PC-3 (cell line): ENCODE measurements at regions not wholly inside any gene's neighbourhood (a gene's known extent, or its start where the extent isn't known, plus 50 kb on each side); places are given as distances from the start of the nearest gene placed in this dataset.
A peak's percentile ranks its signal among the peaks of the same experiment; 100 is the strongest.

Experiments used
- ATAC-seq: fragments of 200-7000 bp; cut with Tn5 transposase; 2 replicates; pipeline ENCODE4 v1.9.1; 2020; ENCODE audit warnings: mild to moderate bottlenecking, moderate library complexity
- BruUV-seq: library from RNA; stranded (reverse); fragments of 400-500 nt; replicated peaks from 2 replicates; lab custom pipeline; 2021; lab: Mats Ljungman, UMichigan
- CTCF ChIA-PET: fragments of 300-600 bp; sonication (Branson Sonifier 250); formaldehyde crosslinking; loops from one replicate; lab custom pipeline; 2022; ENCODE audit warnings: antibody characterized with exemption; lab: Charles Lee
- POLR2A ChIA-PET: fragments of 300-600 bp; sonication (Branson Sonifier 250); formaldehyde crosslinking; loops from one replicate; lab custom pipeline; 2022; ENCODE audit warnings: antibody characterized with exemption; ENCODE audit not compliant: unreplicated experiment; lab: Charles Lee
- DNase-seq: peaks from one replicate; pipeline ENCODE4 v3.0.0-alpha.2; 2015
- H2AFZ ChIP-seq: fragments of 300-600 bp; sonication (generic); 2 replicates; pipeline ENCODE4 v1.6.0; 2016; ENCODE audit warnings: antibody characterized with exemption, low read length
- H3F3A ChIP-seq: fragments of 300-600 bp; sonication (generic); one replicate; pipeline ENCODE4 v1.6.0; 2017; ENCODE audit warnings: antibody characterized with exemption, low read length, control low read depth, mild to moderate bottlenecking; ENCODE audit not compliant: unreplicated experiment
- H3K27ac ChIP-seq: fragments of 300-600 bp; sonication (generic); 2 replicates; pipeline ENCODE4 v1.5.1; 2016; ENCODE audit warnings: mild to moderate bottlenecking, low read length
- H3K27me3 ChIP-seq: fragments of 300-600 bp; sonication (generic); 2 replicates; pipeline ENCODE4 v1.6.1; 2016; ENCODE audit warnings: low read length, mixed read lengths
- H3K36me3 ChIP-seq: fragments of 300-600 bp; sonication (generic); 2 replicates; pipeline ENCODE4 v1.6.1; 2016; ENCODE audit warnings: low read depth, mixed run types, low read length, mixed read lengths
- H3K4me1 ChIP-seq: fragments of 300-600 bp; sonication (generic); 2 replicates; pipeline ENCODE4 v1.5.1; 2016; ENCODE audit warnings: low read length; ENCODE audit not compliant: insufficient read depth
- H3K4me2 ChIP-seq: fragments of 300-600 bp; sonication (generic); 2 replicates; pipeline ENCODE4 v1.6.0; 2016; ENCODE audit warnings: low read length
- H3K4me3 ChIP-seq: fragments of 300-600 bp; sonication (generic); 2 replicates; pipeline ENCODE4 v1.5.1; 2016; ENCODE audit warnings: mild to moderate bottlenecking, low read length, mixed read lengths
- H3K79me2 ChIP-seq: fragments of 300-600 bp; sonication (generic); 2 replicates; pipeline ENCODE4 v1.6.1; 2017; ENCODE audit warnings: low read length, mixed read lengths
- H3K9ac ChIP-seq: fragments of 300-600 bp; sonication (generic); 2 replicates; pipeline ENCODE4 v1.6.0; 2016; ENCODE audit warnings: mild to moderate bottlenecking, low read length
- H3K9me2 ChIP-seq: fragments of 300-600 bp; sonication (generic); replicated peaks from 2 replicates; pipeline ENCODE4 v1.6.1; 2016; ENCODE audit warnings: mixed run types, low read length, mixed read lengths
- H3K9me3 ChIP-seq: fragments of 300-600 bp; sonication (generic); 2 replicates; pipeline ENCODE4 v1.6.1; 2016; ENCODE audit warnings: low read length, mixed read lengths
- H4K20me1 ChIP-seq: fragments of 300-600 bp; sonication (generic); 2 replicates; pipeline ENCODE4 v1.6.1; 2016; ENCODE audit warnings: low read length, mixed read lengths
- EZH2 ChIP-seq: fragments of 300-600 bp; sonication (generic); IDR thresholded peaks from one replicate; pipeline ENCODE4 v1.6.1; 2017; ENCODE audit warnings: antibody characterized with exemption, mild to moderate bottlenecking, low read length; ENCODE audit not compliant: unreplicated experiment
- EZH2phosphoT487 ChIP-seq: fragments of 300-600 bp; sonication (generic); IDR thresholded peaks from 2 replicates; pipeline ENCODE4 v1.6.1; 2018; ENCODE audit warnings: mild to moderate bottlenecking, antibody characterized with exemption, low read length, borderline replicate concordance
- intact Hi-C: fragments of 100-400 bp; cut with micrococcal nuclease; formaldehyde crosslinking; loops from 2 replicates; pipeline ENCODE4 v1.9.0; 2023
- TF ChIP-seq, protein P1 (sequence below): fragments of 300-600 bp; sonication (generic); conservative IDR thresholded peaks from 2 replicates; pipeline ENCODE4 v1.5.1; 2017; ENCODE audit warnings: antibody characterized with exemption, low read depth, mild to moderate bottlenecking, low read length

DNA sequence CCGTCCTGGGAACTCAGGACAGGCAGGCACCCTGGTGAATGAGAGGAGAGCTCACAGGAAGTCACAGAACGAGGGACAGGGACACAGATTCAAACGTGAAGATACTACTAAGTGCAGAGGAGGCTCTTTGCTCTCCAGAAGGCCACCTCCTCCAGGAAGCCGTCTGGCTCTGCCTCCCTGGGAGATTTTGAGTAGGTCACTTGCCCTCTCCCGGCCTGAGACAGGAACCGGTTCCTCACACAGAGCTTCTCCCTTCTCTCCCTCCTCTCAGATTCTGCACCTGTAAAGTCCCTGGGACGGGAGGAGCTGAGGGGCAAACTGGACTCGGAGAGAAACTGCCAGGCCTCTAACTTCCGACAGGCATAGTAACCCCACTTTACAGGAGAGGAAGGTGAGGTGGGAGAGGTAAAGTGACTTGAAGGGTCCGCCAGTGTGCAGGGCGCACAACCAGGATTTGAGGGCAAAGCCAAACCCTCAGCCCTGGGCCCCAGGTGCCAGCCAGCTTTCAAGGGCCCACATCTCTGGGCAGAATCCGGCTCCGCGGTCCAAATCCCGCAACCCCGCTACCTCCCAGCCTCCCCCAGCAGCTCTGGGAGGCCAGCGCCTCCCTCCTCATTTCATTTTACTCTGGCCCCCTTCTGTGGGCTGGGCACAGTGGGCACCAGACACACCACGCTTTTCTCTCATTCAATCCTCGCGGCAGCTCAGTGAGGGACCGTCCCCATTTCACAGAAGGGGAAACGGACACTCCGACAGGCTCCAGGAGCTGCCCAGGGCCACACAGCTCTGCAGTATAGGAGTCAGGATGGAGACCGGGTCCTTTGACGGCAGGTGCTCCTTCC, 150.2 kb downstream of the SMAD6 start:
- intact Hi-C loops: loop anchor here (5.0 kb wide), 4 partner anchors 50 to 235 kb away; partner anchors contain the start of gene SMAD6
- H3K4me2 ChIP-seq: no peak overlapping the region
- no peaks in the 10 kb centered on the region for H3K79me2 ChIP-seq
- ChIA-PET POLR2A (interaction anchor here (0.5 to 0.6 kb wide), 2 partner anchors 10 to 62 kb away, joined by 3 to 7 read pairs; no protein-coding TSS in a partner anchor), CTCF (interaction anchor here (0.6 to 2.5 kb wide), 7 partner anchors 10 to 273 kb away, joined by 3 to 22 read pairs (median 5); partner anchors contain the start of gene SMAD6)
- ATAC-seq (no peak), DNase-seq (no peak)
- no peaks in the 10 kb centered on the region for H3K36me3 ChIP-seq
- BruUV-seq: no TSS peak
- H3K27me3 ChIP-seq: no peaks in the 10 kb centered on the region
- no peaks in the 10 kb centered on the region for H4K20me1 ChIP-seq
- peaks cover 16% of the 10 kb centered on the region for H3K4me1 ChIP-seq
- H2AFZ ChIP-seq: peak overlapping the region; percentile 62; the same call in 1 of the 2 replicates
- H3K9me2 ChIP-seq: no peaks in the 10 kb centered on the region
- H3K27ac ChIP-seq: no peak overlapping the region
- H3K4me3 ChIP-seq: no peak overlapping the region
- H3F3A ChIP-seq: no peaks in the 10 kb centered on the region
- no peaks in the 10 kb centered on the region for H3K9me3 ChIP-seq
- H3K9ac ChIP-seq: no peak overlapping the region
- TF ChIP-seq EZH2: no peak
- no peak for TF ChIP-seq EZH2phosphoT487
- TF ChIP-seq, protein P1, sequence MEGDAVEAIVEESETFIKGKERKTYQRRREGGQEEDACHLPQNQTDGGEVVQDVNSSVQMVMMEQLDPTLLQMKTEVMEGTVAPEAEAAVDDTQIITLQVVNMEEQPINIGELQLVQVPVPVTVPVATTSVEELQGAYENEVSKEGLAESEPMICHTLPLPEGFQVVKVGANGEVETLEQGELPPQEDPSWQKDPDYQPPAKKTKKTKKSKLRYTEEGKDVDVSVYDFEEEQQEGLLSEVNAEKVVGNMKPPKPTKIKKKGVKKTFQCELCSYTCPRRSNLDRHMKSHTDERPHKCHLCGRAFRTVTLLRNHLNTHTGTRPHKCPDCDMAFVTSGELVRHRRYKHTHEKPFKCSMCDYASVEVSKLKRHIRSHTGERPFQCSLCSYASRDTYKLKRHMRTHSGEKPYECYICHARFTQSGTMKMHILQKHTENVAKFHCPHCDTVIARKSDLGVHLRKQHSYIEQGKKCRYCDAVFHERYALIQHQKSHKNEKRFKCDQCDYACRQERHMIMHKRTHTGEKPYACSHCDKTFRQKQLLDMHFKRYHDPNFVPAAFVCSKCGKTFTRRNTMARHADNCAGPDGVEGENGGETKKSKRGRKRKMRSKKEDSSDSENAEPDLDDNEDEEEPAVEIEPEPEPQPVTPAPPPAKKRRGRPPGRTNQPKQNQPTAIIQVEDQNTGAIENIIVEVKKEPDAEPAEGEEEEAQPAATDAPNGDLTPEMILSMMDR: no peak

DNA sequence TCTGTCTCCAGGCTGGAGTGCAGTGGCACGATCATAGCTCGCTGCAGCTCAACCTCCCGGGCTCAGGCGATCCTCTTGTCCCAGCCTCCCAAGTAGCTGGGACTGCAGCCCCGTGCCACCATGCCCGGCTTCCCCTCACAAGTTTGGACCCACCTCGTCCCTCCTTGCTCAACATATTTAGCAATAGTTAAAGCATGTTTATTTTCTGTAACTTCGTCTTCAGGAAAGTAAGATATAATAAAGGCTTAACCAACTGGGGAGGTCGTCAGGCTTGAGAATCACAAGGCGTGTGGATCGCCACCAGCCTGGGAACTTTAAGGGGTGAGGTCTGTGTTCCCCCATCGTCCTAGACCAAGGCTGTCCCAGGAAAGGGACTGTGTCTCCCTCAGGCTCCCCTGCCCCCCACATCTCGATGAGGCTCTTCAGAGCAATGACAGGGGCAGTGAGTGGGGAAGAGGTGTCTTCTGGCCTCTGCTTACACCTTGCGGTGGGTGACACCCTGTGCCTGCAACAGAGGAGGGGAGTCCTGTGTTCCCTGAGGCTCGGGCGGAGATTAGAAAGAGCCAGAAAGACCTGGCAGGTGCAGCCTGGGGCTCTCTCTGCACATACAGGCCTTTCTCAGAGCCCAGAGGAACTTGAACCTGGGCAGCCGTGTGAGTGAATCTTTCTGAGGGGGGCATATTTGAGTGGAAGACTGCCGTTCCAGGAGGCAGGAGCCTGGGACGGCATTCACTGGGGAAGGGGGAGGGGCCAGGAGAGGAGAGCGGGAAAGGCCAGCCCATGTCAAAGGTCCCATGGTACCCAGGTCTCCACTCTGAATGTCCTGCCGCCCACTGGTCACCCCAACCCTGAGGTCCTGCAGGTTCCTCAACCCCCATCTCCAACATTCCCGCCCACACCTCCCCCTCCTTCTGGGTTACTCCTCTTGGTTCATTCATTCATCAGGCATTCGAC, 152.3 kb downstream of the SMAD6 start:
- peak overlapping the region; percentile 46; the same call in 1 of the 2 replicates for H3K4me3 ChIP-seq
- no peaks in the 10 kb centered on the region for H3F3A ChIP-seq
- H3K4me1 ChIP-seq: peaks cover 16% of the 10 kb centered on the region
- H3K79me2 ChIP-seq: no peaks in the 10 kb centered on the region
- H4K20me1 ChIP-seq: no peaks in the 10 kb centered on the region
- 0 out of 2 replicates have a peak overlapping the region, but pooled peaks have one; percentile 40 for H3K9ac ChIP-seq
- DNase-seq (no peak), ATAC-seq (no peak)
- H3K9me2 ChIP-seq: no peaks in the 10 kb centered on the region
- CTCF ChIA-PET: interaction anchor here (0.6 to 0.7 kb wide), 3 partner anchors 9 to 238 kb away, joined by 4 to 10 read pairs (median 6); no protein-coding TSS in a partner anchor
- POLR2A ChIA-PET: no interaction called here
- H2AFZ ChIP-seq: peak overlapping the region; percentile 72
- no TSS peak for BruUV-seq
- no peak overlapping the region for H3K27ac ChIP-seq
- no peaks in the 10 kb centered on the region for H3K36me3 ChIP-seq
- no peaks in the 10 kb centered on the region for H3K27me3 ChIP-seq
- intact Hi-C loops: loop anchor here (5.0 kb wide), 4 partner anchors 52 to 237 kb away; partner anchors contain the start of gene SMAD6
- no peak for TF ChIP-seq EZH2
- TF ChIP-seq, protein P1: no peak
- no peak for TF ChIP-seq EZH2phosphoT487
- no peaks in the 10 kb centered on the region for H3K9me3 ChIP-seq
- peak overlapping the region; percentile 55 for H3K4me2 ChIP-seq
